K562 (cell line): ENCODE measurements at regions not wholly inside any gene's neighbourhood (a gene's known extent, or its start where the extent isn't known, plus 50 kb on each side); places are given as distances from the start of the nearest gene placed in this dataset.
A peak's percentile ranks its signal among the peaks of the same experiment; 100 is the strongest.

Experiments used
- ATAC-seq: fragments of 200-7000 bp; cut with Tn5 transposase; 3 replicates; pipeline ENCODE4 v1.9.1; 2020; ENCODE audit warnings: moderate library complexity
- BruUV-seq: library from RNA; stranded (reverse); fragments of 400-500 nt; replicated peaks from 2 replicates; lab custom pipeline; 2021; lab: Mats Ljungman, UMichigan
- CTCF ChIA-PET: fragments of 300-600 bp; formaldehyde crosslinking; extraction: SDS; loops from one replicate; lab custom pipeline; 2021; ENCODE audit warnings: low intra/inter-chr PET ratio; lab: Yijun Ruan, JAX
- POLR2A ChIA-PET: fragments of 300-600, 350-650 bp; sonication (Branson Sonifier 250); formaldehyde crosslinking; extraction: SDS; loops from one replicate; lab custom pipeline; 2021; ENCODE audit warnings: antibody characterized with exemption, inconsistent platforms; lab: Yijun Ruan, JAX
- DNase-seq, 4 experiments: peaks; one replicate each; pipeline versions ENCODE4 v3.0.0 to v3.0.0-alpha.2; 2011 to 2018; ENCODE audit warnings: low spot score in 3 of 4, mixed read lengths in 3 of 4; ENCODE audit errors: extremely low read depth in 1 of 4
- FAIRE-seq: peaks from 2 replicates; lab custom pipeline; 2011; peaks lifted over from hg19 to GRCh38; lab: Jason Lieb, UNC
- H2AFZ ChIP-seq: 2 replicates; pipeline ENCODE4 v1.6.0; 2011; ENCODE audit warnings: low read depth, low read length, control low read depth, inconsistent platforms
- H3K27ac ChIP-seq: fragments of 200-600 bp; 3 replicates; pipeline ENCODE4 v1.8.0; 2011; ENCODE audit warnings: low read depth, mild to moderate bottlenecking, control low read depth, inconsistent platforms, low read length, moderate library complexity, mixed read lengths; ENCODE audit errors: extremely low read depth
- H3K27me3 ChIP-seq, 2 experiments: fragments of 300-600 bp in 1 of 2; 2 replicates in 1 of 2; 3 replicates in 1 of 2; pipeline versions ENCODE4 v1.6.0 to v1.8.0; 2011; ENCODE audit warnings: inconsistent platforms in 2 of 2, low read length in 2 of 2, mild to moderate bottlenecking in 1 of 2, mixed read lengths in 1 of 2, moderate library complexity in 1 of 2; ENCODE audit not compliant: control insufficient read depth in 2 of 2, insufficient read depth in 2 of 2
- H3K36me3 ChIP-seq: fragments of 300-600 bp; 3 replicates; pipeline ENCODE4 v1.8.0; 2011; ENCODE audit warnings: mild to moderate bottlenecking, low read length, inconsistent platforms; ENCODE audit not compliant: control insufficient read depth, insufficient read depth
- H3K4me1 ChIP-seq, 2 experiments: fragments of 200-600 bp in 1 of 2; replicated peaks in 1 of 2; 2 replicates in 1 of 2; 3 replicates in 1 of 2; pipeline versions ENCODE4 v1.5.1 to v1.8.0; 2011; ENCODE audit warnings: inconsistent platforms in 2 of 2, low read length in 2 of 2, mild to moderate bottlenecking in 1 of 2, mixed read lengths in 1 of 2, moderate library complexity in 1 of 2; ENCODE audit not compliant: control insufficient read depth in 2 of 2, insufficient read depth in 2 of 2
- H3K4me2 ChIP-seq: 2 replicates; pipeline ENCODE4 v1.6.1; 2011; ENCODE audit warnings: low read length, control low read depth, inconsistent platforms, mixed read lengths; ENCODE audit not compliant: insufficient read depth
- H3K4me3 ChIP-seq: fragments of 200-600 bp; sonication (generic), shearing (Covaris generic); 2 replicates; pipeline ENCODE4 v1.5.1; 2016; ENCODE audit warnings: control low read depth, inconsistent platforms
- H3K79me2 ChIP-seq: fragments of 200-600 bp; 3 replicates; pipeline ENCODE4 v1.8.0; 2011; ENCODE audit warnings: low read length, inconsistent platforms; ENCODE audit not compliant: control insufficient read depth, insufficient read depth
- H3K9ac ChIP-seq, 2 experiments: 2 replicates each; pipeline versions ENCODE4 v1.6.0 to v1.6.1; 2011; ENCODE audit warnings: low read depth in 2 of 2, low read length in 2 of 2, control low read depth in 1 of 2, inconsistent platforms in 1 of 2, mild to moderate bottlenecking in 1 of 2, mixed read lengths in 1 of 2; ENCODE audit not compliant: insufficient read depth in 1 of 2
- H3K9me1 ChIP-seq: one replicate; pipeline ENCODE4 v1.6.0; 2011; ENCODE audit warnings: inconsistent platforms, mild to moderate bottlenecking, low read length, moderate library complexity; ENCODE audit not compliant: control insufficient read depth, insufficient read depth
- H3K9me3 ChIP-seq: replicated peaks from 2 replicates; pipeline ENCODE4 v1.5.1; 2011; ENCODE audit warnings: low read depth, low read length, inconsistent platforms; ENCODE audit not compliant: control insufficient read depth, insufficient read depth
- H4K20me1 ChIP-seq: replicated peaks from 2 replicates; pipeline ENCODE4 v1.6.1; 2011; ENCODE audit warnings: low read length, inconsistent platforms, mixed read lengths; ENCODE audit not compliant: control insufficient read depth, insufficient read depth
- CEBPB ChIP-seq: fragments of 450-650 bp; IDR thresholded peaks from 2 replicates; pipeline ENCODE4 v1.6.1; 2016; ENCODE audit warnings: missing genetic modification characterization, missing compliant biosample characterization
- ERF ChIP-seq: fragments of 450-650 bp; formaldehyde crosslinking; IDR thresholded peaks from 2 replicates; pipeline ENCODE4 v1.4.0; 2020; ENCODE audit warnings: mild to moderate bottlenecking, mixed read lengths
- ETS2 ChIP-seq: IDR thresholded peaks from 2 replicates; pipeline ENCODE4 v1.6.1; 2016; ENCODE audit warnings: borderline replicate concordance, missing genetic modification characterization, mild to moderate bottlenecking, moderate library complexity, missing compliant biosample characterization; ENCODE audit not compliant: poor library complexity, severe bottlenecking
- FOS ChIP-seq: IDR thresholded peaks from 3 replicates; pipeline ENCODE4 v1.6.1; 2011; ENCODE audit not compliant: insufficient read length; ENCODE audit errors: extremely low read depth
- FOXM1 ChIP-seq, 2 experiments: fragments of 450-650 bp in 1 of 2; sonication (generic) in 1 of 2; formaldehyde crosslinking in 1 of 2; IDR thresholded peaks; 2 replicates each; pipeline versions ENCODE4 v1.6.1 to v1.9.0; 2017 to 2022; ENCODE audit warnings: low read depth in 2 of 2, mild to moderate bottlenecking in 2 of 2, missing genetic modification reagents in 1 of 2, moderate library complexity in 1 of 2
- MCM5 ChIP-seq: fragments of 450-650 bp; IDR thresholded peaks from 2 replicates; pipeline ENCODE4 v1.6.1; 2016; ENCODE audit warnings: low read depth
- RB1 ChIP-seq: fragments of 450-650 bp; IDR thresholded peaks from 2 replicates; pipeline ENCODE4 v1.6.1; 2017; ENCODE audit warnings: low read depth, mild to moderate bottlenecking
- STAG1 ChIP-seq: sonication (generic); formaldehyde crosslinking; IDR thresholded peaks from 2 replicates; pipeline ENCODE4 v1.5.0; 2020; ENCODE audit warnings: missing genetic modification reagents, borderline replicate concordance
- SUPT5H ChIP-seq: fragments of 450-650 bp; IDR thresholded peaks from 2 replicates; pipeline ENCODE4 v1.6.1; 2016
- TBP ChIP-seq: optimal IDR thresholded peaks from 2 replicates; pipeline ENCODE3; 2011; ENCODE audit warnings: low read depth, low read length, improper control_type of control experiment
- ZNF23 ChIP-seq: fragments of 250-450 bp; sonication (Bioruptor Pico); IDR thresholded peaks from 2 replicates; pipeline ENCODE4 v1.4.0; 2020; ENCODE audit warnings: mild to moderate bottlenecking
- ZNF507 ChIP-seq: conservative IDR thresholded peaks from 2 replicates; pipeline ENCODE4 v1.6.1; 2017; ENCODE audit warnings: missing genetic modification characterization, missing compliant biosample characterization
- ZNF695 ChIP-seq: fragments of 450-650 bp; formaldehyde crosslinking; IDR thresholded peaks from 2 replicates; pipeline ENCODE4 v1.4.0; 2020; ENCODE audit warnings: mild to moderate bottlenecking, moderate library complexity
- ZNF740 ChIP-seq, 3 experiments: fragments of 200-800 bp in 1 of 3; sonication (Bioruptor generic) in 1 of 3; sonication (generic) in 1 of 3; formaldehyde crosslinking in 1 of 3; IDR thresholded peaks; 2 replicates each; pipeline versions ENCODE4 v1.6.1 to v1.8.0; 2016 to 2022; ENCODE audit warnings: mild to moderate bottlenecking in 2 of 3, missing compliant biosample characterization in 2 of 3, missing genetic modification characterization in 2 of 3, missing genetic modification reagents in 1 of 3
- WGBS: fragments of 100-300 bp; shearing (Covaris generic); methylation state at CpG from one replicate; pipeline ENCODE4 v1.1.6; 2016; ENCODE audit warnings: low coverage, mixed read lengths; ENCODE audit not compliant: insufficient coverage; ENCODE audit errors: missing lambda C conversion rate; 5-methylcytosine and 5-hydroxymethylcytosine counted together
- in situ Hi-C: fragments of 300-500 bp; cut with MboI; formaldehyde crosslinking; loops from 4 replicates; pipeline ENCODE4 v1.15.0; 2018; ENCODE audit warnings: inconsistent platforms, mixed read lengths
- intact Hi-C: fragments of 100-400 bp; cut with micrococcal nuclease; formaldehyde crosslinking; loops from 2 replicates; pipeline ENCODE4 v1.14.2; 2022

GRCh38 chr4:123506011-123506695 is 109.6 kb downstream of the SPRY1 start:
- 40% methylated on average over 13 of the region's 17 CpGs for WGBS
- H3K27me3 ChIP-seq = peaks cover 9 to 18% of the 10 kb centered on the region in 2 experiments; a peak in 3 of 5 replicates
- in situ Hi-C loops (no loop called here), intact Hi-C loops (no loop called here)
- no peak; the same call in 2 of the 3 replicates for ATAC-seq
- H4K20me1 ChIP-seq = no peaks in the 10 kb centered on the region
- H3K4me1 ChIP-seq = peaks cover 9 to 14% of the 10 kb centered on the region in 2 experiments; a peak in 4 of 5 replicates
- peak overlapping the region in 1 of 2 experiments; percentile 77; a peak in 3 of 4 replicates for H3K9ac ChIP-seq
- ChIA-PET CTCF (no interaction called here), POLR2A (no interaction called here)
- no peaks in the 10 kb centered on the region for H3K9me1 ChIP-seq
- H3K4me3 ChIP-seq = peak overlapping the region; percentile 37
- DNase-seq = no peak
- H3K79me2 ChIP-seq = no peaks in the 10 kb centered on the region
- H2AFZ ChIP-seq = peak overlapping the region; percentile 85
- no peaks in the 10 kb centered on the region for H3K9me3 ChIP-seq
- H3K36me3 ChIP-seq = no peaks in the 10 kb centered on the region
- no peak overlapping the region for H3K27ac ChIP-seq
- TF ChIP-seq SUPT5H (no peak), FOS (no peak), ETS2 (tag) (no peak)
- TF ChIP-seq, all 486 proteins: peak for 0
- H3K4me2 ChIP-seq = peak overlapping the region; percentile 55
- BruUV-seq = no TSS peak
- no peak for FAIRE-seq

- H3K36me3 ChIP-seq = no peaks in the 10 kb centered on the region
- H3K9me1 ChIP-seq = no peaks in the 10 kb centered on the region
- peak; percentile 6 for FAIRE-seq
- H3K9me3 ChIP-seq = no peaks in the 10 kb centered on the region
- peaks cover 9 to 14% of the 10 kb centered on the region in 2 experiments; a peak in 4 of 5 replicates for H3K4me1 ChIP-seq
- H4K20me1 ChIP-seq = no peaks in the 10 kb centered on the region
- in situ Hi-C loops (no loop called here), intact Hi-C loops (no loop called here)
- CTCF ChIA-PET = no interaction called here
- no peak overlapping the region for H3K27ac ChIP-seq
- WGBS = 12% methylated on average over 2 of the region's 2 CpGs
- TF ChIP-seq CEBPB (tag) (no peak), ERF (CRISPR knock-in tag) (no peak), ZNF507 (tag) (no peak), TBP (no peak), ZNF695 (CRISPR knock-in tag) (no peak), RB1 (no peak), MCM5 (no peak), ZNF23 (CRISPR knock-in tag) (no peak), STAG1 (CRISPR knock-in tag) (no peak), ZNF740 (CRISPR knock-in tag; IDR thresholded peaks at IDR 0.05) (no peak), ZNF740 (tag; IDR thresholded peaks at IDR 0.05) (no peak), FOXM1 (IDR thresholded peaks at IDR 0.05; ENCODE audit: low read depth) (no peak), FOXM1 (CRISPR knock-in tag; IDR thresholded peaks at IDR 0.05; ENCODE audit: low read depth) (no peak)
- TF ChIP-seq, all 486 proteins: peak for 0
- no peak overlapping the region for H3K9ac ChIP-seq
- ATAC-seq (no peak), DNase-seq (no peak)
- H2AFZ ChIP-seq = peak overlapping the region; percentile 16; the same call in 1 of the 2 replicates
- no TSS peak for BruUV-seq
- peaks cover 9 to 18% of the 10 kb centered on the region in 2 experiments; a peak in 3 of 5 replicates for H3K27me3 ChIP-seq
- H3K4me2 ChIP-seq = no peak overlapping the region
- POLR2A ChIA-PET = no interaction called here
- no peaks in the 10 kb centered on the region for H3K79me2 ChIP-seq
- no peak overlapping the region for H3K4me3 ChIP-seq
Measured at GRCh38 chr4:123507376-123507775, 110.8 kb downstream of the SPRY1 start.
